Spleen (tissue), 7 donors: ENCODE measurements at regions not wholly inside any gene's neighbourhood (a gene's known extent, or its start where the extent isn't known, plus 50 kb on each side); places are given as distances from the start of the nearest gene placed in this dataset.

Experiments
- POLR2A ChIP-seq, 3 donors: fragments of 450-650 bp; IDR thresholded peaks; one replicate each; pipeline ENCODE4 v1.5.1; 2017; ENCODE audit warnings: antibody characterized with exemption in 3 of 3, mild to moderate bottlenecking in 1 of 3
- POLR2AphosphoS5 ChIP-seq, 3 donors: sonication (generic); formaldehyde crosslinking; IDR thresholded peaks; one replicate each; pipeline ENCODE4 v1.5.1; 2017; ENCODE audit warnings: antibody characterized with exemption in 3 of 3
- TF ChIP-seq, protein P1 (sequence below), 11 experiments: fragments of 200-600 bp in 7 of 11; fragments of 450-650 bp in 4 of 11; sonication (generic) in 4 of 11; IDR thresholded peaks in 8 of 11; conservative IDR thresholded peaks in 3 of 11; 1 replicate in 7 of 11; 2 replicates in 4 of 11; pipeline versions ENCODE4 v1.4.0 to v1.8.0; 2016 to 2021; ENCODE audit warnings: antibody characterized with exemption in 11 of 11, inconsistent platforms in 4 of 11, mild to moderate bottlenecking in 1 of 11
- donor health status: DM: no; HTN: no; CAD: no; lungs with moderate emphysema.
- donor health status: DM: no; HTN: no; CAD: no.
- donor health status: DM: no; HTN: no; CAD: no.

DNA sequence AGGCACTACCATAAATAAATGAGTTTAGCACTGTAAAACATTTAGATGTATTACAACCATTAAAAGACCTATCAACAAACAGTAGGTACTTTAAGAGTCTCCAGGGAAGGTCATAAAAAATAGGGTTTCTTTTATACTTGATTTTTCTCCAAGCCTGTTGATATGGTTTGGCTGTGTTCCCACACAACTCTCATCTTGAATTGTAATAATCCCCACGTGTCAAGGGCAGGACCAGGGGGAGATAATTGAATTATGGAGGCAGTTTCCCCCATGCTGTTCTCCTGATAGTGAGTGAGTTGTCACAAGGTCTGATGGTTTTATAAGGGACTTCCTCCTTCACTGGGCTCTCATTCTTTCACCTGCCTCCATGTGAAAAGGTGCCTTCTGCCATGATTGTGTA is 468.9 kb upstream of the UBE2E2 start:
- TF ChIP-seq POLR2A (IDR thresholded peaks at IDR 0.05) (no peak), POLR2AphosphoS5 (IDR thresholded peaks at IDR 0.05) (no peak)
- TF ChIP-seq, protein P1, sequence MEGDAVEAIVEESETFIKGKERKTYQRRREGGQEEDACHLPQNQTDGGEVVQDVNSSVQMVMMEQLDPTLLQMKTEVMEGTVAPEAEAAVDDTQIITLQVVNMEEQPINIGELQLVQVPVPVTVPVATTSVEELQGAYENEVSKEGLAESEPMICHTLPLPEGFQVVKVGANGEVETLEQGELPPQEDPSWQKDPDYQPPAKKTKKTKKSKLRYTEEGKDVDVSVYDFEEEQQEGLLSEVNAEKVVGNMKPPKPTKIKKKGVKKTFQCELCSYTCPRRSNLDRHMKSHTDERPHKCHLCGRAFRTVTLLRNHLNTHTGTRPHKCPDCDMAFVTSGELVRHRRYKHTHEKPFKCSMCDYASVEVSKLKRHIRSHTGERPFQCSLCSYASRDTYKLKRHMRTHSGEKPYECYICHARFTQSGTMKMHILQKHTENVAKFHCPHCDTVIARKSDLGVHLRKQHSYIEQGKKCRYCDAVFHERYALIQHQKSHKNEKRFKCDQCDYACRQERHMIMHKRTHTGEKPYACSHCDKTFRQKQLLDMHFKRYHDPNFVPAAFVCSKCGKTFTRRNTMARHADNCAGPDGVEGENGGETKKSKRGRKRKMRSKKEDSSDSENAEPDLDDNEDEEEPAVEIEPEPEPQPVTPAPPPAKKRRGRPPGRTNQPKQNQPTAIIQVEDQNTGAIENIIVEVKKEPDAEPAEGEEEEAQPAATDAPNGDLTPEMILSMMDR (IDR thresholded peaks at IDR 0.05 in 8 of 11, conservative IDR thresholded peaks at IDR 0.05 in 3 of 11), result no peak
